Ammon's horn (tissue), 1 donor: ENCODE measurements at regions not wholly inside any gene's neighbourhood (a gene's known extent, or its start where the extent isn't known, plus 50 kb on each side); places are given as distances from the start of the nearest gene placed in this dataset.
"Not testable (repeated sequence)": the region's sequence is repeated elsewhere in the genome, so short reads cannot be mapped to it uniquely, and the experiment has no call there.

Experiments used
- DNase-seq: peaks from one replicate; pipeline ENCODE4 v3.0.0-alpha.2; 2016; ENCODE audit warnings: low spot score

GRCh38 chr9:24342457-24342856 is 203.2 kb downstream of the IZUMO3 start:
- DNase-seq = no peak

- no peak for DNase-seq
These were observed 212.1 kb downstream of the IZUMO3 start for GRCh38 chr9:24333629-24334028.

GRCh38 chr9:24298912-24299311 is 246.8 kb downstream of the IZUMO3 start:
- no peak for DNase-seq

GRCh38 chr9:24297931-24298330 is 247.8 kb downstream of the IZUMO3 start:
- no peak for DNase-seq

GRCh38 chr9:24296124-24296523 is 249.6 kb downstream of the IZUMO3 start:
- DNase-seq = no peak

- no peak for DNase-seq
These were observed 252.3 kb downstream of the IZUMO3 start for GRCh38 chr9:24293386-24293785.

GRCh38 chr9:24286761-24287160 is 258.9 kb downstream of the IZUMO3 start:
- DNase-seq = no peak

GRCh38 chr9:24258626-24259025 is 287.1 kb downstream of the IZUMO3 start:
- DNase-seq = no peak

GRCh38 chr9:24257726-24258125 is 288.0 kb downstream of the IZUMO3 start:
- no peak for DNase-seq

GRCh38 chr9:24245988-24246387 is 299.7 kb downstream of the IZUMO3 start:
- no peak for DNase-seq

GRCh38 chr9:24242576-24242975 is 303.1 kb downstream of the IZUMO3 start:
- no peak for DNase-seq

- no peak for DNase-seq
These were observed 327.0 kb downstream of the IZUMO3 start for GRCh38 chr9:24218656-24219055.

GRCh38 chr9:24210641-24211040 is 335.1 kb downstream of the IZUMO3 start:
- no peak for DNase-seq

GRCh38 chr9:24189986-24190385 is 355.7 kb downstream of the IZUMO3 start:
- no peak for DNase-seq

- DNase-seq = not testable (repeated sequence)
These were observed 354.5 kb upstream of the ELAVL2 start for GRCh38 chr9:24180572-24180971.

GRCh38 chr9:24144796-24145195 is 318.8 kb upstream of the ELAVL2 start:
- no peak for DNase-seq

- DNase-seq = not testable (repeated sequence)
These were observed 309.0 kb upstream of the ELAVL2 start for GRCh38 chr9:24135072-24135471.

- DNase-seq = no peak
These were observed 306.2 kb upstream of the ELAVL2 start for GRCh38 chr9:24132244-24132643.

- no peak for DNase-seq
These were observed 301.5 kb upstream of the ELAVL2 start for GRCh38 chr9:24127519-24127918.

- no peak for DNase-seq
These were observed 292.1 kb upstream of the ELAVL2 start for GRCh38 chr9:24118190-24118589.

- no peak for DNase-seq
These were observed 270.7 kb upstream of the ELAVL2 start for GRCh38 chr9:24096756-24097155.

GRCh38 chr9:24095246-24095645 is 269.2 kb upstream of the ELAVL2 start:
- DNase-seq = no peak

- DNase-seq = no peak
These were observed 264.5 kb upstream of the ELAVL2 start for GRCh38 chr9:24090566-24090965.

GRCh38 chr9:24073666-24074065 is 247.6 kb upstream of the ELAVL2 start:
- no peak for DNase-seq

GRCh38 chr9:24073007-24073592 is 247.1 kb upstream of the ELAVL2 start:
- DNase-seq = no peak
